ENCODE measurements at regions not wholly inside any gene's neighbourhood (a gene's known extent, or its start where the extent isn't known, plus 50 kb on each side); places are given as distances from the start of the nearest gene placed in this dataset.
"Not testable (repeated sequence)": the region's sequence is repeated elsewhere in the genome, so short reads cannot be mapped to it uniquely, and the experiment has no call there.

GRCh38 chr9:79403495-79403894 lies 168.3 kb upstream of the TLE4 start:
- DNase-seq (ENCODE audit: low read depth) = no peak
- H3K36me3 ChIP-seq (ENCODE audit: control insufficient read depth, insufficient read depth, low read length, severe bottlenecking) = no peaks in the 10 kb centered on the region
- no peaks in the 10 kb centered on the region for H3K9me3 ChIP-seq (ENCODE audit: control insufficient read depth, low read length)
- H3K9ac ChIP-seq (ENCODE audit: low read length) = no peak overlapping the region
- H3K4me3 ChIP-seq (ENCODE audit: low read length) = no peak overlapping the region
- no peaks in the 10 kb centered on the region for H3K27me3 ChIP-seq (replicated peaks; ENCODE audit: control insufficient read depth, insufficient read depth, low read length)
- no peaks in the 10 kb centered on the region for H3K4me1 ChIP-seq (ENCODE audit: control insufficient read depth, insufficient read depth, low read length)

GRCh38 chr9:79408200-79408599 lies 163.6 kb upstream of the TLE4 start:
- DNase-seq (ENCODE audit: low read depth) = no peak
- Histone ChIP-seq H3K36me3 (ENCODE audit: control insufficient read depth, insufficient read depth, low read length, severe bottlenecking) (no peaks in the 10 kb centered on the region), H3K4me1 (ENCODE audit: control insufficient read depth, insufficient read depth, low read length) (no peaks in the 10 kb centered on the region), H3K9me3 (ENCODE audit: control insufficient read depth, low read length) (no peaks in the 10 kb centered on the region), H3K27me3 (replicated peaks; ENCODE audit: control insufficient read depth, insufficient read depth, low read length) (no peaks in the 10 kb centered on the region), H3K4me3 (ENCODE audit: low read length) (no peak overlapping the region), H3K9ac (ENCODE audit: low read length) (no peak overlapping the region)

GRCh38 chr9:79408617-79409016 lies 163.1 kb upstream of the TLE4 start:
- Histone ChIP-seq H3K36me3 (ENCODE audit: control insufficient read depth, insufficient read depth, low read length, severe bottlenecking) (no peaks in the 10 kb centered on the region), H3K9me3 (ENCODE audit: control insufficient read depth, low read length) (no peaks in the 10 kb centered on the region), H3K9ac (ENCODE audit: low read length) (no peak overlapping the region), H3K4me3 (ENCODE audit: low read length) (no peak overlapping the region), H3K4me1 (ENCODE audit: control insufficient read depth, insufficient read depth, low read length) (no peaks in the 10 kb centered on the region), H3K27me3 (replicated peaks; ENCODE audit: control insufficient read depth, insufficient read depth, low read length) (no peaks in the 10 kb centered on the region)
- no peak for DNase-seq (ENCODE audit: low read depth)

- H3K4me1 ChIP-seq (ENCODE audit: control insufficient read depth, insufficient read depth, low read length) = no peaks in the 10 kb centered on the region
- no peaks in the 10 kb centered on the region for H3K36me3 ChIP-seq (ENCODE audit: control insufficient read depth, insufficient read depth, low read length, severe bottlenecking)
- no peak overlapping the region for H3K4me3 ChIP-seq (ENCODE audit: low read length)
- no peaks in the 10 kb centered on the region for H3K27me3 ChIP-seq (replicated peaks; ENCODE audit: control insufficient read depth, insufficient read depth, low read length)
- H3K9ac ChIP-seq (ENCODE audit: low read length) = no peak overlapping the region
- H3K9me3 ChIP-seq (ENCODE audit: control insufficient read depth, low read length) = no peaks in the 10 kb centered on the region
- DNase-seq (ENCODE audit: low read depth) = no peak
These were observed 162.5 kb upstream of the TLE4 start for GRCh38 chr9:79409182-79409823.

- Histone ChIP-seq H3K4me3 (ENCODE audit: low read length) (no peak overlapping the region), H3K36me3 (ENCODE audit: control insufficient read depth, insufficient read depth, low read length, severe bottlenecking) (no peaks in the 10 kb centered on the region), H3K9ac (ENCODE audit: low read length) (no peak overlapping the region), H3K4me1 (ENCODE audit: control insufficient read depth, insufficient read depth, low read length) (no peaks in the 10 kb centered on the region), H3K9me3 (ENCODE audit: control insufficient read depth, low read length) (peaks cover 10% of the 10 kb centered on the region), H3K27me3 (replicated peaks; ENCODE audit: control insufficient read depth, insufficient read depth, low read length) (no peaks in the 10 kb centered on the region)
- no peak for DNase-seq (ENCODE audit: low read depth)
These were observed 145.9 kb upstream of the TLE4 start for GRCh38 chr9:79425840-79426239.

- Histone ChIP-seq H3K9me3 (ENCODE audit: control insufficient read depth, low read length) (peaks cover 10% of the 10 kb centered on the region), H3K36me3 (ENCODE audit: control insufficient read depth, insufficient read depth, low read length, severe bottlenecking) (no peaks in the 10 kb centered on the region), H3K9ac (ENCODE audit: low read length) (no peak overlapping the region), H3K4me3 (ENCODE audit: low read length) (no peak overlapping the region), H3K27me3 (replicated peaks; ENCODE audit: control insufficient read depth, insufficient read depth, low read length) (no peaks in the 10 kb centered on the region), H3K4me1 (ENCODE audit: control insufficient read depth, insufficient read depth, low read length) (no peaks in the 10 kb centered on the region)
- DNase-seq (ENCODE audit: low read depth) = no peak
These were observed 143.3 kb upstream of the TLE4 start for GRCh38 chr9:79428422-79428821.

- H3K4me1 ChIP-seq (ENCODE audit: control insufficient read depth, insufficient read depth, low read length) = no peaks in the 10 kb centered on the region
- H3K27me3 ChIP-seq (replicated peaks; ENCODE audit: control insufficient read depth, insufficient read depth, low read length) = no peaks in the 10 kb centered on the region
- H3K9ac ChIP-seq (ENCODE audit: low read length) = no peak overlapping the region
- no peaks in the 10 kb centered on the region for H3K36me3 ChIP-seq (ENCODE audit: control insufficient read depth, insufficient read depth, low read length, severe bottlenecking)
- H3K9me3 ChIP-seq (ENCODE audit: control insufficient read depth, low read length) = peaks cover 6% of the 10 kb centered on the region
- no peak for DNase-seq (ENCODE audit: low read depth)
- no peak overlapping the region for H3K4me3 ChIP-seq (ENCODE audit: low read length)
These were observed 141.1 kb upstream of the TLE4 start for GRCh38 chr9:79430619-79431018.

- H3K4me1 ChIP-seq (ENCODE audit: control insufficient read depth, insufficient read depth, low read length) = no peaks in the 10 kb centered on the region
- no peaks in the 10 kb centered on the region for H3K36me3 ChIP-seq (ENCODE audit: control insufficient read depth, insufficient read depth, low read length, severe bottlenecking)
- peaks cover 3% of the 10 kb centered on the region for H3K9me3 ChIP-seq (ENCODE audit: control insufficient read depth, low read length)
- no peak overlapping the region for H3K9ac ChIP-seq (ENCODE audit: low read length)
- DNase-seq (ENCODE audit: low read depth) = no peak
- no peak overlapping the region for H3K4me3 ChIP-seq (ENCODE audit: low read length)
- H3K27me3 ChIP-seq (replicated peaks; ENCODE audit: control insufficient read depth, insufficient read depth, low read length) = no peaks in the 10 kb centered on the region
These were observed 140.6 kb upstream of the TLE4 start for GRCh38 chr9:79431019-79431679.

GRCh38 chr9:79432485-79432884 lies 139.3 kb upstream of the TLE4 start:
- H3K9ac ChIP-seq (ENCODE audit: low read length) = no peak overlapping the region
- peaks cover 3% of the 10 kb centered on the region for H3K9me3 ChIP-seq (ENCODE audit: control insufficient read depth, low read length)
- no peaks in the 10 kb centered on the region for H3K36me3 ChIP-seq (ENCODE audit: control insufficient read depth, insufficient read depth, low read length, severe bottlenecking)
- DNase-seq (ENCODE audit: low read depth) = no peak
- no peaks in the 10 kb centered on the region for H3K27me3 ChIP-seq (replicated peaks; ENCODE audit: control insufficient read depth, insufficient read depth, low read length)
- no peaks in the 10 kb centered on the region for H3K4me1 ChIP-seq (ENCODE audit: control insufficient read depth, insufficient read depth, low read length)
- no peak overlapping the region for H3K4me3 ChIP-seq (ENCODE audit: low read length)

GRCh38 chr9:79433703-79434102 lies 138.1 kb upstream of the TLE4 start:
- H3K4me1 ChIP-seq (ENCODE audit: control insufficient read depth, insufficient read depth, low read length) = no peaks in the 10 kb centered on the region
- peak; percentile 4 for DNase-seq (ENCODE audit: low read depth)
- no peaks in the 10 kb centered on the region for H3K36me3 ChIP-seq (ENCODE audit: control insufficient read depth, insufficient read depth, low read length, severe bottlenecking)
- H3K27me3 ChIP-seq (replicated peaks; ENCODE audit: control insufficient read depth, insufficient read depth, low read length) = no peaks in the 10 kb centered on the region
- H3K9ac ChIP-seq (ENCODE audit: low read length) = no peak overlapping the region
- H3K4me3 ChIP-seq (ENCODE audit: low read length) = no peak overlapping the region
- H3K9me3 ChIP-seq (ENCODE audit: control insufficient read depth, low read length) = no peaks in the 10 kb centered on the region

GRCh38 chr9:79439221-79439620 lies 132.5 kb upstream of the TLE4 start:
- DNase-seq (ENCODE audit: low read depth); H3K4me1 ChIP-seq (ENCODE audit: control insufficient read depth, insufficient read depth, low read length); H3K9ac ChIP-seq (ENCODE audit: low read length); H3K27me3 ChIP-seq (replicated peaks; ENCODE audit: control insufficient read depth, insufficient read depth, low read length); H3K4me3 ChIP-seq (ENCODE audit: low read length); H3K36me3 ChIP-seq (ENCODE audit: control insufficient read depth, insufficient read depth, low read length, severe bottlenecking); H3K9me3 ChIP-seq (ENCODE audit: control insufficient read depth, low read length): not testable (repeated sequence)

Measured in adipocyte (in vitro differentiated cells).